H9 (cell line): ENCODE measurements at regions not wholly inside any gene's neighbourhood (a gene's known extent, or its start where the extent isn't known, plus 50 kb on each side); places are given as distances from the start of the nearest gene placed in this dataset.
A peak's percentile ranks its signal among the peaks of the same experiment; 100 is the strongest.

Experiments
- DNase-seq: peaks from one replicate; pipeline ENCODE4 v3.0.0-alpha.2; 2017
- H2AFZ ChIP-seq: one replicate; pipeline ENCODE4 v1.6.1; 2013; ENCODE audit warnings: mild to moderate bottlenecking, low read length, control low read depth, moderate library complexity
- H2AK5ac ChIP-seq: 2 replicates; pipeline ENCODE4 v1.6.1; 2013; ENCODE audit warnings: low read length, control low read depth, mixed read lengths; ENCODE audit not compliant: insufficient read length
- H2BK120ac ChIP-seq: one replicate; pipeline ENCODE4 v1.6.1; 2013; ENCODE audit warnings: low read depth, mild to moderate bottlenecking, low read length, control low read depth, inconsistent platforms; ENCODE audit not compliant: poor library complexity, severe bottlenecking
- H2BK12ac ChIP-seq: 2 replicates; pipeline ENCODE4 v1.6.1; 2013; ENCODE audit warnings: low read length, control low read depth, mixed read lengths, low read depth; ENCODE audit not compliant: insufficient read length
- H2BK15ac ChIP-seq: 2 replicates; pipeline ENCODE4 v1.6.1; 2013; ENCODE audit warnings: low read depth, low read length, control low read depth
- H2BK20ac ChIP-seq: one replicate; pipeline ENCODE4 v1.6.1; 2013; ENCODE audit warnings: low read depth, mild to moderate bottlenecking, low read length, control low read depth, inconsistent platforms; ENCODE audit not compliant: poor library complexity, severe bottlenecking
- H2BK5ac ChIP-seq: 2 replicates; pipeline ENCODE4 v1.6.1; 2013; ENCODE audit warnings: low read length, control low read depth, mixed read lengths; ENCODE audit not compliant: insufficient read length
- H3K14ac ChIP-seq: 2 replicates; pipeline ENCODE4 v1.6.1; 2013; ENCODE audit warnings: low read length, control low read depth; ENCODE audit not compliant: insufficient read depth
- H3K18ac ChIP-seq: 2 replicates; pipeline ENCODE4 v1.6.1; 2013; ENCODE audit warnings: low read depth, mild to moderate bottlenecking, mixed read lengths, low read length, control low read depth; ENCODE audit not compliant: insufficient read length
- H3K23ac ChIP-seq: 2 replicates; pipeline ENCODE4 v1.6.1; 2013; ENCODE audit warnings: low read length, control low read depth, mixed read lengths, low read depth; ENCODE audit not compliant: insufficient read length
- H3K23me2 ChIP-seq: 2 replicates; pipeline ENCODE4 v1.6.1; 2013; ENCODE audit warnings: low read depth, mild to moderate bottlenecking, mixed read lengths, low read length, control low read depth; ENCODE audit not compliant: insufficient read length, poor library complexity, severe bottlenecking
- H3K27ac ChIP-seq: 2 replicates; pipeline ENCODE4 v1.5.1; 2013; ENCODE audit warnings: low read length, control low read depth, mixed read lengths, low read depth; ENCODE audit not compliant: insufficient read length
- H3K27me3 ChIP-seq: 2 replicates; pipeline ENCODE4 v1.6.1; 2013; ENCODE audit warnings: low read length, control low read depth, inconsistent platforms; ENCODE audit not compliant: insufficient read depth
- H3K4ac ChIP-seq: 2 replicates; pipeline ENCODE4 v1.6.1; 2013; ENCODE audit warnings: low read depth, mild to moderate bottlenecking, control low read depth, inconsistent platforms, low read length, moderate library complexity
- H3K4me1 ChIP-seq: 2 replicates; pipeline ENCODE4 v1.6.1; 2013; ENCODE audit warnings: low read length, control low read depth, inconsistent platforms; ENCODE audit not compliant: insufficient read depth
- H3K4me2 ChIP-seq: 2 replicates; pipeline ENCODE4 v1.6.1; 2013; ENCODE audit warnings: low read length, control low read depth, mixed read lengths; ENCODE audit not compliant: insufficient read length, insufficient read depth
- H3K56ac ChIP-seq: 2 replicates; pipeline ENCODE4 v1.6.1; 2013; ENCODE audit warnings: low read depth, mild to moderate bottlenecking, mixed read lengths, low read length, control low read depth; ENCODE audit not compliant: insufficient read length
- H3K79me1 ChIP-seq: 2 replicates; pipeline ENCODE4 v1.6.1; 2013; ENCODE audit warnings: low read depth, mild to moderate bottlenecking, moderate library complexity, low read length, control low read depth, inconsistent platforms; ENCODE audit not compliant: insufficient read depth, poor library complexity, severe bottlenecking
- H3K79me2 ChIP-seq: 2 replicates; pipeline ENCODE4 v1.6.1; 2013; ENCODE audit warnings: low read length, control low read depth, inconsistent platforms; ENCODE audit not compliant: insufficient read depth
- H3K9ac ChIP-seq: 2 replicates; pipeline ENCODE4 v1.6.1; 2013; ENCODE audit warnings: low read length, control low read depth, mixed read lengths; ENCODE audit not compliant: insufficient read length; ENCODE audit errors: extremely low read depth
- H3K9me3 ChIP-seq: one replicate; pipeline ENCODE4 v1.6.1; 2013; ENCODE audit warnings: low read depth, low read length, inconsistent platforms; ENCODE audit not compliant: control insufficient read depth
- H3T11ph ChIP-seq: one replicate; pipeline ENCODE4 v1.6.1; 2013; ENCODE audit warnings: mild to moderate bottlenecking, low read length, control low read depth, inconsistent platforms
- H4K20me1 ChIP-seq: one replicate; pipeline ENCODE4 v1.6.1; 2013; ENCODE audit not compliant: control insufficient read depth, insufficient read length, insufficient read depth
- H4K5ac ChIP-seq: 2 replicates; pipeline ENCODE4 v1.6.1; 2013; ENCODE audit warnings: low read depth, mild to moderate bottlenecking, mixed read lengths, low read length, control low read depth; ENCODE audit not compliant: insufficient read length
- H4K8ac ChIP-seq: replicated peaks from 2 replicates; pipeline ENCODE4 v1.6.1; 2013; ENCODE audit warnings: low read length, control low read depth, mixed read lengths, low read depth; ENCODE audit not compliant: insufficient read length
- H4K91ac ChIP-seq: 2 replicates; pipeline ENCODE4 v1.6.1; 2013; ENCODE audit warnings: low read depth, mild to moderate bottlenecking, moderate library complexity, mixed read lengths, low read length, control low read depth; ENCODE audit not compliant: insufficient read length
- H3K27ac Mint-ChIP-seq, 3 experiments: 2 replicates in 2 of 3; 3 replicates in 1 of 3; pipeline ENCODE4 v1.8.0; 2020 to 2021; ENCODE audit warnings: mixed read lengths in 3 of 3, mild to moderate bottlenecking in 1 of 3, moderate library complexity in 1 of 3
- H3K27me3 Mint-ChIP-seq: 2 replicates; pipeline ENCODE4 v1.8.0; 2021; ENCODE audit warnings: low read depth, mild to moderate bottlenecking, moderate library complexity, mixed read lengths
- H3K36me3 Mint-ChIP-seq, 3 experiments: 2 replicates in 2 of 3; 3 replicates in 1 of 3; pipeline ENCODE4 v1.8.0; 2020 to 2021; ENCODE audit warnings: low read depth in 3 of 3, mixed read lengths in 3 of 3; ENCODE audit not compliant: insufficient read depth in 1 of 3
- H3K4me1 Mint-ChIP-seq, 2 experiments: 2 replicates each; pipeline ENCODE4 v1.8.0; 2020; ENCODE audit warnings: mixed read lengths in 2 of 2
- H3K4me3 Mint-ChIP-seq, 2 experiments: 2 replicates in 1 of 2; 3 replicates in 1 of 2; pipeline ENCODE4 v1.8.0; 2020 to 2021; ENCODE audit warnings: mild to moderate bottlenecking in 2 of 2, mixed read lengths in 2 of 2, moderate library complexity in 1 of 2
- H3K9me3 Mint-ChIP-seq, 2 experiments: 2 replicates in 1 of 2; 3 replicates in 1 of 2; pipeline ENCODE4 v1.8.0; 2020; ENCODE audit warnings: mild to moderate bottlenecking in 2 of 2, mixed read lengths in 2 of 2, moderate library complexity in 1 of 2
- CTCF ChIP-seq: fragments of 200-600 bp; sonication (generic); conservative IDR thresholded peaks from 3 replicates; pipeline ENCODE4 v1.8.0; 2021; ENCODE audit warnings: antibody characterized with exemption, mild to moderate bottlenecking
- WGBS: extraction: QIAGEN DNeasy Blood & Tissue Kit; methylation state at CpG from one replicate; pipeline ENCODE4 v1.1.7; 2013; ENCODE audit warnings: missing lambda C conversion rate, low lambda C conversion rate, mixed read lengths; ENCODE audit not compliant: insufficient read length; ENCODE audit errors: extremely low coverage; 5-methylcytosine and 5-hydroxymethylcytosine counted together

GRCh38 chr14:66152747-66153146, 333.4 kb upstream of the CCDC196 start:
- Histone ChIP-seq H2BK20ac (no peak overlapping the region), H3K27ac (no peak overlapping the region), H2BK120ac (no peak overlapping the region), H4K91ac (no peak overlapping the region), H3K9me3 (no peaks in the 10 kb centered on the region), H2AFZ (no peak overlapping the region), H3K79me2 (no peaks in the 10 kb centered on the region), H3K4me1 (no peaks in the 10 kb centered on the region), H2BK15ac (no peak overlapping the region), H3T11ph (no peak overlapping the region), H3K9ac (no peak overlapping the region), H3K79me1 (no peaks in the 10 kb centered on the region), H3K56ac (no peak overlapping the region), H3K23me2 (no peaks in the 10 kb centered on the region), H2BK12ac (no peak overlapping the region), H4K8ac (no peak overlapping the region), H4K5ac (no peak overlapping the region), H3K4me2 (no peak overlapping the region), H3K18ac (no peak overlapping the region), H2BK5ac (no peak overlapping the region), H3K4ac (no peak overlapping the region), H3K23ac (no peak overlapping the region), H3K14ac (no peak overlapping the region), H3K27me3 (no peaks in the 10 kb centered on the region), H2AK5ac (no peak overlapping the region), H4K20me1 (no peaks in the 10 kb centered on the region)
- H3K27me3 Mint-ChIP-seq, result no peaks in the 10 kb centered on the region; the same call in 1 of the 2 replicates
- H3K4me1 Mint-ChIP-seq, result no peaks in the 10 kb centered on the region
- TF ChIP-seq CTCF, result no peak
- H3K36me3 Mint-ChIP-seq, result no peaks in the 10 kb centered on the region; a peak in 1 of 7 replicates
- 0 out of 7 replicates have a peak overlapping the region, but pooled peaks of 1 of the 3 experiments have one; percentile 41 for H3K27ac Mint-ChIP-seq
- DNase-seq, result no peak
- peaks cover 0 to 6% of the 10 kb centered on the region in 2 experiments; a peak in 2 of 5 replicates for H3K9me3 Mint-ChIP-seq
- WGBS, result no CpG with 5 or more reads among the region's 5 CpGs
- no peak overlapping the region for H3K4me3 Mint-ChIP-seq
